ENCODE measurements at regions not wholly inside any gene's neighbourhood (a gene's known extent, or its start where the extent isn't known, plus 50 kb on each side); places are given as distances from the start of the nearest gene placed in this dataset.

GRCh38 chr2:79393107-79393685, 119.7 kb upstream of the CTNNA2 start:
- H3K27ac ChIP-seq = no peak overlapping the region
- DNase-seq (ENCODE audit: low spot score) = no peak
- H3K4me1 ChIP-seq = no peaks in the 10 kb centered on the region
- H3K4me3 ChIP-seq = no peak overlapping the region
- H3K36me3 ChIP-seq = no peaks in the 10 kb centered on the region
- no peaks in the 10 kb centered on the region for H3K9me3 ChIP-seq
- TF ChIP-seq CTCF (IDR thresholded peaks at IDR 0.05) = no peak
- H3K27me3 ChIP-seq = no peaks in the 10 kb centered on the region

- no peaks in the 10 kb centered on the region for H3K27me3 ChIP-seq
- H3K27ac ChIP-seq = no peak overlapping the region
- no peaks in the 10 kb centered on the region for H3K36me3 ChIP-seq
- no peak overlapping the region for H3K4me3 ChIP-seq
- TF ChIP-seq CTCF (IDR thresholded peaks at IDR 0.05) = no peak
- no peaks in the 10 kb centered on the region for H3K4me1 ChIP-seq
- no peaks in the 10 kb centered on the region for H3K9me3 ChIP-seq
- no peak for DNase-seq (ENCODE audit: low spot score)
Measured at GRCh38 chr2:79389481-79389880, 123.4 kb upstream of the CTNNA2 start.

GRCh38 chr2:79388024-79388423, 124.8 kb upstream of the CTNNA2 start:
- Histone ChIP-seq H3K4me3 (no peak overlapping the region), H3K36me3 (no peaks in the 10 kb centered on the region), H3K27me3 (no peaks in the 10 kb centered on the region), H3K27ac (no peak overlapping the region), H3K9me3 (no peaks in the 10 kb centered on the region), H3K4me1 (no peaks in the 10 kb centered on the region)
- TF ChIP-seq CTCF (IDR thresholded peaks at IDR 0.05) = no peak
- DNase-seq (ENCODE audit: low spot score) = no peak

- TF ChIP-seq CTCF (IDR thresholded peaks at IDR 0.05) = no peak
- Histone ChIP-seq H3K27me3 (no peaks in the 10 kb centered on the region), H3K36me3 (no peaks in the 10 kb centered on the region), H3K4me1 (no peaks in the 10 kb centered on the region), H3K9me3 (no peaks in the 10 kb centered on the region), H3K27ac (no peak overlapping the region), H3K4me3 (no peak overlapping the region)
- no peak for DNase-seq (ENCODE audit: low spot score)
Measured at GRCh38 chr2:79387431-79387830, 125.4 kb upstream of the CTNNA2 start.

- Histone ChIP-seq H3K4me3 (no peak overlapping the region), H3K27me3 (no peaks in the 10 kb centered on the region), H3K36me3 (no peaks in the 10 kb centered on the region)
Measured at GRCh38 chr2:79383681-79384080, 129.2 kb upstream of the CTNNA2 start.

More at GRCh38 chr2:79383681-79384080, 129.2 kb upstream of the CTNNA2 start:
- TF ChIP-seq CTCF (IDR thresholded peaks at IDR 0.05) = no peak
- Histone ChIP-seq H3K27ac (no peak overlapping the region), H3K9me3 (no peaks in the 10 kb centered on the region), H3K4me1 (no peaks in the 10 kb centered on the region)
- no peak for DNase-seq (ENCODE audit: low spot score)

All from right atrium auricular region (tissue), 2 donors.